Heart left ventricle (tissue), 16 donors: ENCODE measurements at regions not wholly inside any gene's neighbourhood (a gene's known extent, or its start where the extent isn't known, plus 50 kb on each side); places are given as distances from the start of the nearest gene placed in this dataset.

ENCODE experiments used
- ATAC-seq, 4 donors: fragments of 200-7000 bp; cut with Tn5 transposase; one replicate each; pipeline ENCODE4 v1.9.1; 2020 to 2022; ENCODE audit warnings: moderate library complexity in 4 of 4, mild to moderate bottlenecking in 3 of 4, moderate number of reproducible peaks in 1 of 4
- DNase-seq, 5 donors: peaks; one replicate each; pipeline ENCODE4 v3.0.0-alpha.2; 2020
- H3K27ac ChIP-seq, 12 donors: fragments of 200-600 bp; sonication (generic) in 4 of 12; one replicate each; pipeline versions ENCODE4 v1.5.0 to v1.8.0; 2016 to 2022; ENCODE audit warnings: mild to moderate bottlenecking in 2 of 12
- H3K27me3 ChIP-seq, 9 donors: fragments of 200-600 bp; sonication (generic) in 2 of 9; one replicate each; pipeline versions ENCODE4 v1.5.1 to v1.8.0; 2016 to 2022; ENCODE audit warnings: mild to moderate bottlenecking in 3 of 9
- H3K36me3 ChIP-seq, 9 donors: fragments of 200-600 bp; sonication (generic) in 2 of 9; one replicate each; pipeline versions ENCODE4 v1.5.0 to v1.8.0; 2018 to 2022; ENCODE audit warnings: mild to moderate bottlenecking in 2 of 9
- H3K4me1 ChIP-seq, 12 donors: fragments of 200-600 bp; sonication (generic) in 4 of 12; one replicate each; pipeline versions ENCODE4 v1.5.0 to v1.8.0; 2016 to 2022; ENCODE audit warnings: mild to moderate bottlenecking in 3 of 12
- H3K4me3 ChIP-seq, 12 donors: fragments of 200-600 bp; sonication (generic) in 4 of 12; one replicate each; pipeline versions ENCODE4 v1.5.0 to v1.8.0; 2017 to 2022; ENCODE audit warnings: mild to moderate bottlenecking in 9 of 12, moderate library complexity in 4 of 12
- H3K9me3 ChIP-seq, 12 donors: fragments of 200-600 bp; sonication (generic) in 4 of 12; one replicate each; pipeline versions ENCODE4 v1.5.0 to v1.8.0; 2016 to 2022; ENCODE audit warnings: mild to moderate bottlenecking in 1 of 12
- CTCF ChIP-seq, 12 donors: fragments of 200-600 bp; sonication (generic) in 4 of 12; IDR thresholded peaks; one replicate each; pipeline versions ENCODE4 v1.5.0 to v1.8.0; 2018 to 2022; ENCODE audit warnings: antibody characterized with exemption in 12 of 12, mild to moderate bottlenecking in 5 of 12
- POLR2A ChIP-seq, 2 donors: fragments of 450-650 bp; IDR thresholded peaks; one replicate each; pipeline ENCODE4 v1.6.1; 2017; ENCODE audit warnings: antibody characterized with exemption in 2 of 2, mild to moderate bottlenecking in 2 of 2, moderate library complexity in 2 of 2
- WGBS, 4 donors: extraction: QIAGEN DNeasy Blood & Tissue Kit in 2 of 4; methylation state at CpG; one replicate each; pipeline versions ENCODE4 v1.1.5 to v1.1.7; 2013 to 2018; 5-methylcytosine and 5-hydroxymethylcytosine counted together
- intact Hi-C, 10 donors: fragments of 100-400 bp; cut with DNase I; formaldehyde crosslinking; loops; one replicate each; pipeline versions ENCODE4 v1.11.1 to v1.14.2; 2022
- donor health status: ischemic (EF 13 %, LVEDD 7.1; RV severe dilation, severe dysfunction).
- donor health status: healthy with polysubstance abuse.
- donor health status: DM: no; HTN: yes; CAD: no.
- donor health status: DM: no; HTN: no; CAD: no.
- donor health status: ischemic (EF 25% LVEDD 6.9; RV normal size, moderate dysfunction).
- donor health status: ischemic (EF 25% LVEDD 5.7; RV mildly dilated, moderate dysfunction).
- donor health status: healthy.
- donor health status: DM: yes; HTN: yes; CAD: no.
- donor health status: ischemic (EF 35%, LVEDD 5.7; RV mildly dilated, moderate dysfunction).
- donor health status: nonischemic (EF 11% LVEDD 7.7; RV severe dilation, severe dysfunction).
- donor health status: DM: yes; HTN: yes; CAD: no.
- donor health status: PGD.
- donor health status: ischemic (EF 29% LVEDD 5.4; RV normal size, mild dysfunction).
- donor health status: nonischemic (EF 23%, LVEDD 6.1; RV moderate dilation, normal function).

GRCh38 chr3:118714800-118715199 lies 319.8 kb downstream of the IGSF11 start:
- no peak overlapping the region for H3K4me3 ChIP-seq
- TF ChIP-seq POLR2A (IDR thresholded peaks at IDR 0.05) (no peak), CTCF (IDR thresholded peaks at IDR 0.05) (no peak)
- H3K4me1 ChIP-seq, result no peaks in the 10 kb centered on the region
- DNase-seq, result no peak
- peaks cover 0 to 13% (median under 1%) of the 10 kb centered on the region in 12 donors for H3K9me3 ChIP-seq
- H3K27ac ChIP-seq, result no peak overlapping the region
- no peaks in the 10 kb centered on the region for H3K36me3 ChIP-seq
- intact Hi-C loops, result no loop called here
- H3K27me3 ChIP-seq, result no peaks in the 10 kb centered on the region
- ATAC-seq, result no peak
- 80 to 96% (median 89%) methylated on average over 2 of the region's 2 CpGs for WGBS, 4 donors

- intact Hi-C loops, result no loop called here
- Histone ChIP-seq H3K36me3 (no peaks in the 10 kb centered on the region), H3K4me1 (no peaks in the 10 kb centered on the region), H3K27ac (no peak overlapping the region), H3K4me3 (no peak overlapping the region), H3K9me3 (no peaks in the 10 kb centered on the region), H3K27me3 (no peaks in the 10 kb centered on the region)
- no peak for TF ChIP-seq CTCF (IDR thresholded peaks at IDR 0.05)
- no peak for TF ChIP-seq POLR2A (IDR thresholded peaks at IDR 0.05)
- no peak for ATAC-seq
- DNase-seq, result no peak
- 72 to 84% (median 79%) methylated on average over 3 of the region's 3 CpGs for WGBS, 4 donors
These were observed 305.1 kb downstream of the IGSF11 start for GRCh38 chr3:118729546-118729945.

- intact Hi-C loops, result no loop called here
- WGBS, 4 donors, result 68 to 77% (median 70%) methylated on average over 2 of the region's 2 CpGs
- DNase-seq, result no peak
These were observed 300.0 kb downstream of the IGSF11 start for GRCh38 chr3:118734664-118735063.

GRCh38 chr3:118736107-118736506 lies 298.5 kb downstream of the IGSF11 start:
- WGBS, 4 donors, result 59 to 64% (median 62%) methylated on average over 2 of the region's 2 CpGs
- H3K4me1 ChIP-seq, result no peaks in the 10 kb centered on the region
- intact Hi-C loops, result no loop called here

More at GRCh38 chr3:118734664-118735063, 300.0 kb downstream of the IGSF11 start:
- H3K27me3 ChIP-seq, result no peaks in the 10 kb centered on the region
- H3K27ac ChIP-seq, result no peak overlapping the region
- TF ChIP-seq POLR2A (IDR thresholded peaks at IDR 0.05) (no peak), CTCF (IDR thresholded peaks at IDR 0.05) (no peak)
- peaks cover 0 to 5% (median 0%) of the 10 kb centered on the region in 12 donors for H3K9me3 ChIP-seq
- H3K4me3 ChIP-seq, result no peak overlapping the region
- no peak for ATAC-seq
- H3K36me3 ChIP-seq, result no peaks in the 10 kb centered on the region
- no peaks in the 10 kb centered on the region for H3K4me1 ChIP-seq

More at GRCh38 chr3:118736107-118736506, 298.5 kb downstream of the IGSF11 start:
- no peaks in the 10 kb centered on the region for H3K36me3 ChIP-seq
- no peaks in the 10 kb centered on the region for H3K27me3 ChIP-seq
- no peak overlapping the region for H3K27ac ChIP-seq
- TF ChIP-seq CTCF (IDR thresholded peaks at IDR 0.05), result no peak
- peaks cover 0 to 19% (median 2%) of the 10 kb centered on the region in 12 donors for H3K9me3 ChIP-seq
- DNase-seq, result no peak
- H3K4me3 ChIP-seq, result no peak overlapping the region
- ATAC-seq, result no peak
